GM21723 (cell line): ENCODE measurements at regions not wholly inside any gene's neighbourhood (a gene's known extent, or its start where the extent isn't known, plus 50 kb on each side); places are given as distances from the start of the nearest gene placed in this dataset.
"Not testable (repeated sequence)": the region's sequence is repeated elsewhere in the genome, so short reads cannot be mapped to it uniquely, and the experiment has no call there.

Source experiments
- ATAC-seq: cut with Tn5 transposase; IDR thresholded peaks from one replicate; pipeline ENCODE4 v1.9.1; 2021; ENCODE audit warnings: mild to moderate bottlenecking, moderate library complexity; ENCODE audit not compliant: unreplicated experiment

- ATAC-seq = no peak
Measured at GRCh38 chr3:87898971-87899370, 159.8 kb downstream of the CGGBP1 start.

GRCh38 chr3:87895983-87896382 lies 162.8 kb downstream of the CGGBP1 start:
- no peak for ATAC-seq

- ATAC-seq = no peak
Measured at GRCh38 chr3:87873136-87873535, 185.7 kb downstream of the CGGBP1 start.

GRCh38 chr3:87867001-87867400 lies 191.8 kb downstream of the CGGBP1 start:
- ATAC-seq = no peak

GRCh38 chr3:87856126-87856525 lies 202.7 kb downstream of the CGGBP1 start:
- no peak for ATAC-seq

GRCh38 chr3:87855616-87856015 lies 203.2 kb downstream of the CGGBP1 start:
- no peak for ATAC-seq

- no peak for ATAC-seq
Measured at GRCh38 chr3:87855211-87855610, 203.6 kb downstream of the CGGBP1 start.

- no peak for ATAC-seq
Measured at GRCh38 chr3:87848003-87848402, 210.8 kb downstream of the CGGBP1 start.

- ATAC-seq = no peak
Measured at GRCh38 chr3:87837076-87837475, 221.7 kb downstream of the CGGBP1 start.

GRCh38 chr3:87836026-87836425 lies 222.8 kb downstream of the CGGBP1 start:
- ATAC-seq = no peak

- no peak for ATAC-seq
Measured at GRCh38 chr3:87835236-87835635, 223.6 kb downstream of the CGGBP1 start.

- no peak for ATAC-seq
Measured at GRCh38 chr3:87834327-87834726, 224.5 kb downstream of the CGGBP1 start.

- ATAC-seq = no peak
Measured at GRCh38 chr3:87833039-87833377, 225.8 kb downstream of the CGGBP1 start.

- no peak for ATAC-seq
Measured at GRCh38 chr3:87828046-87828445, 230.8 kb downstream of the CGGBP1 start.

GRCh38 chr3:87822563-87822962 lies 236.2 kb downstream of the CGGBP1 start:
- no peak for ATAC-seq

GRCh38 chr3:87813503-87813902 lies 245.3 kb downstream of the CGGBP1 start:
- not testable (repeated sequence) for ATAC-seq

- no peak for ATAC-seq
Measured at GRCh38 chr3:87811953-87812352, 246.9 kb downstream of the CGGBP1 start.

- no peak for ATAC-seq
Measured at GRCh38 chr3:87810452-87811016, 248.3 kb downstream of the CGGBP1 start.

- ATAC-seq = peak; percentile 75
Measured at GRCh38 chr3:87805670-87806069, 253.1 kb downstream of the CGGBP1 start.

- ATAC-seq = no peak
Measured at GRCh38 chr3:87801409-87801808, 257.4 kb downstream of the CGGBP1 start.

- no peak for ATAC-seq
Measured at GRCh38 chr3:87800516-87800915, 258.3 kb downstream of the CGGBP1 start.

GRCh38 chr3:87798567-87798947 lies 260.2 kb downstream of the CGGBP1 start:
- ATAC-seq = no peak

GRCh38 chr3:87797872-87798566 lies 260.8 kb downstream of the CGGBP1 start:
- ATAC-seq = no peak
